ENCODE measurements at regions not wholly inside any gene's neighbourhood (a gene's known extent, or its start where the extent isn't known, plus 50 kb on each side); places are given as distances from the start of the nearest gene placed in this dataset.

GRCh38 chr3:75978686-75979085 lies 193.3 kb upstream of the ZNF717 start:
- no peak overlapping the region for H2AFZ ChIP-seq
- H3K27ac ChIP-seq, result no peak overlapping the region
- H3K36me3 ChIP-seq (ENCODE audit: low read depth), result no peaks in the 10 kb centered on the region
- intact Hi-C loops (cut with micrococcal nuclease; ENCODE audit: unreplicated experiment), result no loop called here
- H3F3A ChIP-seq (ENCODE audit: insufficient read depth, low read depth), result no peaks in the 10 kb centered on the region
- DNase-seq, result no peak
- H3K9me3 ChIP-seq (ENCODE audit: insufficient read depth, low read depth), result no peaks in the 10 kb centered on the region
- H3K27me3 ChIP-seq (ENCODE audit: insufficient read depth, low read depth), result no peaks in the 10 kb centered on the region
- POLR2A ChIA-PET (ENCODE audit: unreplicated experiment), result no interaction called here
- BruUV-seq (replicated peaks), result no TSS peak
- no peak overlapping the region for H3K4me2 ChIP-seq
- H3K9me2 ChIP-seq (ENCODE audit: insufficient read depth), result no peaks in the 10 kb centered on the region
- no peaks in the 10 kb centered on the region for H4K20me1 ChIP-seq (ENCODE audit: insufficient read depth)
- H3K79me2 ChIP-seq (ENCODE audit: low read depth), result no peaks in the 10 kb centered on the region
- CTCF ChIA-PET, result no interaction called here
- no peak overlapping the region for H3K4me3 ChIP-seq
- TF ChIP-seq, protein P1, sequence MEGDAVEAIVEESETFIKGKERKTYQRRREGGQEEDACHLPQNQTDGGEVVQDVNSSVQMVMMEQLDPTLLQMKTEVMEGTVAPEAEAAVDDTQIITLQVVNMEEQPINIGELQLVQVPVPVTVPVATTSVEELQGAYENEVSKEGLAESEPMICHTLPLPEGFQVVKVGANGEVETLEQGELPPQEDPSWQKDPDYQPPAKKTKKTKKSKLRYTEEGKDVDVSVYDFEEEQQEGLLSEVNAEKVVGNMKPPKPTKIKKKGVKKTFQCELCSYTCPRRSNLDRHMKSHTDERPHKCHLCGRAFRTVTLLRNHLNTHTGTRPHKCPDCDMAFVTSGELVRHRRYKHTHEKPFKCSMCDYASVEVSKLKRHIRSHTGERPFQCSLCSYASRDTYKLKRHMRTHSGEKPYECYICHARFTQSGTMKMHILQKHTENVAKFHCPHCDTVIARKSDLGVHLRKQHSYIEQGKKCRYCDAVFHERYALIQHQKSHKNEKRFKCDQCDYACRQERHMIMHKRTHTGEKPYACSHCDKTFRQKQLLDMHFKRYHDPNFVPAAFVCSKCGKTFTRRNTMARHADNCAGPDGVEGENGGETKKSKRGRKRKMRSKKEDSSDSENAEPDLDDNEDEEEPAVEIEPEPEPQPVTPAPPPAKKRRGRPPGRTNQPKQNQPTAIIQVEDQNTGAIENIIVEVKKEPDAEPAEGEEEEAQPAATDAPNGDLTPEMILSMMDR (conservative IDR thresholded peaks at IDR 0.05), result no peak
- TF ChIP-seq EZH2 (IDR thresholded peaks at IDR 0.05; ENCODE audit: low read depth), result no peak
- no peaks in the 10 kb centered on the region for H3K4me1 ChIP-seq (replicated peaks; ENCODE audit: insufficient read depth)

GRCh38 chr3:75981401-75981800 lies 196.1 kb upstream of the ZNF717 start:
- Histone ChIP-seq H3K27me3 (ENCODE audit: insufficient read depth, low read depth) (no peaks in the 10 kb centered on the region), H3K4me1 (replicated peaks; ENCODE audit: insufficient read depth) (no peaks in the 10 kb centered on the region), H3K9me3 (ENCODE audit: insufficient read depth, low read depth) (no peaks in the 10 kb centered on the region), H3K9me2 (ENCODE audit: insufficient read depth) (no peaks in the 10 kb centered on the region), H3F3A (ENCODE audit: insufficient read depth, low read depth) (no peaks in the 10 kb centered on the region), H3K36me3 (ENCODE audit: low read depth) (no peaks in the 10 kb centered on the region), H2AFZ (no peak overlapping the region), H3K4me2 (no peak overlapping the region), H4K20me1 (ENCODE audit: insufficient read depth) (no peaks in the 10 kb centered on the region), H3K27ac (no peak overlapping the region), H3K79me2 (ENCODE audit: low read depth) (no peaks in the 10 kb centered on the region), H3K4me3 (no peak overlapping the region)
- DNase-seq, result no peak
- ChIA-PET CTCF (no interaction called here), POLR2A (ENCODE audit: unreplicated experiment) (no interaction called here)
- TF ChIP-seq, protein P1 (conservative IDR thresholded peaks at IDR 0.05), result no peak
- TF ChIP-seq EZH2 (IDR thresholded peaks at IDR 0.05; ENCODE audit: low read depth), result no peak
- intact Hi-C loops (cut with micrococcal nuclease; ENCODE audit: unreplicated experiment), result no loop called here
- BruUV-seq (replicated peaks), result no TSS peak

GRCh38 chr3:75982151-75982550 lies 196.8 kb upstream of the ZNF717 start:
- intact Hi-C loops (cut with micrococcal nuclease; ENCODE audit: unreplicated experiment), result no loop called here
- POLR2A ChIA-PET (ENCODE audit: unreplicated experiment), result no interaction called here
- H3K4me3 ChIP-seq, result no peak overlapping the region
- no peak overlapping the region for H3K4me2 ChIP-seq
- H3K27ac ChIP-seq, result no peak overlapping the region
- CTCF ChIA-PET, result no interaction called here
- no TSS peak for BruUV-seq (replicated peaks)
- no peak for TF ChIP-seq EZH2 (IDR thresholded peaks at IDR 0.05; ENCODE audit: low read depth)
- TF ChIP-seq, protein P1 (conservative IDR thresholded peaks at IDR 0.05), result no peak
- H3K79me2 ChIP-seq (ENCODE audit: low read depth), result no peaks in the 10 kb centered on the region
- no peaks in the 10 kb centered on the region for H3K27me3 ChIP-seq (ENCODE audit: insufficient read depth, low read depth)
- H3K9me3 ChIP-seq (ENCODE audit: insufficient read depth, low read depth), result no peaks in the 10 kb centered on the region
- no peaks in the 10 kb centered on the region for H3K9me2 ChIP-seq (ENCODE audit: insufficient read depth)
- H2AFZ ChIP-seq, result no peak overlapping the region
- no peaks in the 10 kb centered on the region for H3F3A ChIP-seq (ENCODE audit: insufficient read depth, low read depth)
- H3K4me1 ChIP-seq (replicated peaks; ENCODE audit: insufficient read depth), result no peaks in the 10 kb centered on the region
- H3K36me3 ChIP-seq (ENCODE audit: low read depth), result no peaks in the 10 kb centered on the region
- no peak for DNase-seq
- no peaks in the 10 kb centered on the region for H4K20me1 ChIP-seq (ENCODE audit: insufficient read depth)

All from PC-9 (cell line).